NCI-H1417 treated with DMSO at 0.1 percent for 48 hours (cell line): ENCODE measurements at regions not wholly inside any gene's neighbourhood (a gene's known extent, or its start where the extent isn't known, plus 50 kb on each side); places are given as distances from the start of the nearest gene placed in this dataset.

Source experiments
- DNase-seq: peaks from one replicate; lab custom pipeline; 2025; lab: John Stamatoyannopoulos, UW

- DNase-seq: no peak
Observed at GRCh38 chr5:51449026-51449425, 65.8 kb downstream of the ISL1 start.

DNA sequence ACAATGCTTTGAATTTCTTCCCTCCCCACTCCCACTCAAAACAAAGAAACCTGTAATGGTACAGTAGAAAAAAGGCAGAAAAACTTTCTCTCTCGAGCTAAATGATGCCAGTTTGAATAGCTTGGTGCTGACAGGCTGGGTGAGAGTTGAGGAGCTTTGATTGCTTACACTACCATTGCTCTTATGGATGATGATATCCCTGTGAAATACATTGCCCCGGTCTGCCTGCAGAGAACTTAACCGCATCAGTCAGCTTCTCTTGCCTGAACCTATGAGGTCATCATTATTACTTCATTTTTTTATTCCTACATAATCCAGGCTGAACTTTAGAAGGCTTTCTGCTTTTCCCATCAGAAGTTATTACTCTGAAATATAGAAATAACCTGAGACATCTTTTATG lies 69.3 kb downstream of the ISL1 start:
- DNase-seq: no peak

DNA sequence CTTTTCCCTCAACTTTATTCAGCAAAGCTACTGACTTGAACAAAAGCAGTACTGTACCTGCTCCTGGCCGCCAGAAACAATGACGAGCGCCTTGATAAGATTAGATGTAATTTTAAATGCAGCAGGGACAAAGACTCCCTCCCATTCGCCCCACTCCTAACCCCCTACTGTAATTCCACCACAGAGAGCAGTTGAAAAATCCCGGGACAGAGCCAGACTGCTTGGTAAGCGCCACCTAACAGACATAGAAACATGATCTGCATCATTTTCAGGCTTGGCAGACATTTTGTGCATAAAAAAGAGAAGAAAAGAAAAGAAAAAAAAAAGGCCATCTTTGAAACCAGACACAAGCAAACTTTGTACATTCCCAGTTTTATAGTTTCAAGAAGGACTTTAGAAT lies 81.9 kb downstream of the ISL1 start:
- no peak for DNase-seq

DNA sequence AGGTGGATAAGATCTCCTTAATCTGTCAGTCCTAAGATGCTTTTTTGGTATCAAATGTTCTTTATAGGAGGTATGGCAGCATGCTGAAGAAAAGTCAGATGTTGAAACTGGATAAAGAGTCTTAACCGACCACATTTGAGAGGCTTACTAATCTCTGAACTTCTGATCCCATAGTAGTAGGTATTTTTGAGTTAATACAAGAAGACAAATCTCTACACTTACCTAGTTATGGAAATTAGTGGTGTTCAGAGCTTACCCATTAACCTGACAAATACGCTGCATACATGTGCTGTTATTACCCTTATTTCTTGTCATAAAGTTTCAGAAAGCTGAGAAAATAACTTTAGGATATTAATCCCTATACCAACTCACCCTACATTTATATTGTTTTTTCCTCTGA lies 83.0 kb downstream of the ISL1 start:
- no peak for DNase-seq

DNA sequence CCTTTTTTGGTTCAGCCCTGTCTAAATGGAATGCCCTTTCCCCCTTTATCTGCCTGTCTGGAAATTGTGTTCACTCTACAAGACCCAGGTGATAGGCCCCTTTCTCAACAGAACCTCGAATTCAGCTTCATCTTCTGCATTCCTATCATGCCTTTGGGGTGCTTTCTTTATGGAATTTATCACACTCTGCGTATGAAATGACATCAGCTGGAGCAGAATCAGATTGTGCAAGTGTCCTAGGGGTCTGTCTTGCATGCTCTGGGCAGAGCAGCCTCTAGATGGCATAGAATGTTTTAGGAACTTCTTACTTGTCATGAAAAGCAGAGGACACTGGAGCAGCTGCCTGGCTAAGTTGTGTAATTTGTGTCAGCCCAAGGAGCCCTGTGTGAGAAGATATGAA lies 84.9 kb downstream of the ISL1 start:
- DNase-seq: no peak

DNA sequence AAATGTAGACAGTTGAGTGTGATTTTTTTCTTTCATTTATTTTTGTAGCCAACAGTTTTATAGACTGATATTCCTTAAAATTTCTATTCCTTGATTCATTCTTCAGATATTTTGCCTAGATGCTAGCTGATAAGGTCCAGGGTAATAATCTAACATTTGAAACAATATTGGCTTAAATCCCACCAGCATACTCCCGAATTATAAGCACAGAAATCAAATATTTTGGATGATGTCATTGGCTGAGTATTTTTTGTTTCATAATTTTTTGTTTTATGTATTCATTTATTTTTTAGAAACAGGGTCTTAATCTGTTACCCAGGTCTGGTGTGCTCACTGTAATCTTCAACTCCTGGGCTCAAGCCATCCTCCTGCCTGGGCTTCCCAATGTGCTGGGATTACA lies 88.4 kb downstream of the ISL1 start:
- DNase-seq: no peak

DNA sequence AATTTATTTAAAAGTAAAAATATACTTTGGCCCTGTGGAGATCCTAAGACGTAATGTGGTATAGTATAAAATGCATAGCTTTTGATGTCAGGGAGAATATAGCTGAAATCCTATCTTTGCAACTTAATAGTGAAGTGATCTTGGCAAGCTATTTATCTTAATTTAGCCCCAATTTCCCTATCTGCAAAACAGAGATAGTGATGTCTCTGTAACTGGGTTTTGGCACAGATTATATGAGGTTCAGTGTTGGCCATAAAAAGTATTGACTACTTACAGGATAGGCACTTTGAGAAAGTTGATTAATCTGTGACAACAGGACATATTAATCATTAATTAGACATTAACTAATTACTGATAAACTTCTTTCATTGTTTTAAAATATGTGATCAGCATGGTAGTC lies 89.2 kb downstream of the ISL1 start:
- no peak for DNase-seq

DNA sequence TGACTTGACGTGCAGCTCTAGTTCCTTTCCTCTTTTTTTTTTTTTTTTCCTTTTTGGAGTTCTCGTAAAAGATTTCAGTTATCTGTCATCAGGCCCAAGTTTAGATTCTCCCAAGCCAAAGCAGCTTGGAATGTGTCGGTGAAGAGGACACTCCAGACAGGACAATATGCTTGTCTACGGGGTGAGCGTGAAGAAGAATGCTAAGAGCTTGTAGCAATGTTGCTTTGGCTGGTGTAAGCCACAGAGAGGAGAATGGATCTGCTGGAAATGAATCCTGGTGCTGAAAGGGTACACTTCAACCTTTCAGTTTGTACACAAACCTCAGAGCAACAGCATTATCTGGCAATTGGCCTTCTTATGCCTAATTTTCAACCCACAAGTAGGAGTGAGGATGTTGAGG lies 92.4 kb downstream of the ISL1 start:
- no peak for DNase-seq

DNA sequence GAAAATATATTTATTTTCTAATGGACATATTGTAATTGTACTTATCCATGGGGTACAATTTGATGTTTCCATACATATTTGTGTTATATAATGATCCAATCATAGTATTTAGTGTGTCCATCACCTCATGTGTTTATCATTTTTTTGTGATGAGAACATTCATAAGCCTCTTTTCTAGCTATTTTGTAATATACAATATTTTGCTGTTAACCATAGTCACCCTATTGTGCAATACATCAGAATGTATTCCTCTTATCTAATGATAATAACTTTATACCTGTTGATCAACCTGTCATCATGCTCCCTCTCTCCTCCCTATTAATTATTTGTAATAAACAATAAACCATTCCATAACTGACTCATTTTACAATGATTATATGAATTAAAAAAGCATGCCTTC lies 93.2 kb downstream of the ISL1 start:
- DNase-seq: no peak

GRCh38 chr5:51479840-51480239 lies 96.6 kb downstream of the ISL1 start:
- no peak for DNase-seq

GRCh38 chr5:51484326-51484725 lies 101.1 kb downstream of the ISL1 start:
- no peak for DNase-seq

GRCh38 chr5:51486158-51486557 lies 102.9 kb downstream of the ISL1 start:
- DNase-seq: no peak

DNA sequence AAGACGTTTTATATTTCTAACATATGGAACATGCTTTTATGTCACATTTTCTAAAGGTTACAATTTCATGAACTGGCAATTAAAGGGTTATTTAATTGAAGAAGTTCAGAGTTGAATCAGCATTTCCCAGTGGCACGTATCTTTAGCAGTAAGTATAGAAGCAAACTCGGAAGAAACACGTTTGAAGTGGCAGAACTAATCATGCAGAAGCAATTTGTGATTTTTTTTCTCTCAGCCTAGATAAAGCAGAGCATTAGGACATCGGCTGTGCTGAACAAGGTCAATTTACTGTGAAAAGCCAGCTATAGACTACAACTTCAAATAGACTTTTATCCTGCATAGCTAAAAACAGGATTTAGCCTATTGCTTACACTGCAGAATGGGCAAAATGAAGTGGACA lies 104.7 kb downstream of the ISL1 start:
- no peak for DNase-seq

- peak; percentile 7 for DNase-seq
Observed at GRCh38 chr5:51488803-51489642, 105.8 kb downstream of the ISL1 start.

DNA sequence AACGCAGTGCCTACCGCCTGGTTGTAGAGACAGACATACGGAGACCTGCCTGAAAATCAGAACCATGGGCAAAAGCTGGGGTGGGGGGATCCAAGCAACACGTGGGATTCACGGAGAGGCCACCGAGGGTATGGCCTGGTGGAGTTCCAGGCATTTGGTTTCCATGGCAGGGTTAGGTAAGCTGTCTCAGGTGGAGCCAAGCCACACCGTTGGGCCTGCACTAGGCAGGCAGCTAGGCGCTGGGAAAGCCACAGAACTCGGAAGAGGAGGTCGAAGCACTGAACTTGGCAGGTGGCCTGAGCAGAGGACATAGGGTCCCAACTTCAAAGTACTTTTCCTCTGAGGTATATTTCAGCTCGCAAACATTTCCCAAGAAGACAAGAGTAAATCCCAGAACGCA lies 111.6 kb downstream of the ISL1 start:
- no peak for DNase-seq

GRCh38 chr5:51495672-51496071 lies 112.4 kb downstream of the ISL1 start:
- no peak for DNase-seq

GRCh38 chr5:51517838-51518237 lies 134.6 kb downstream of the ISL1 start:
- no peak for DNase-seq

- no peak for DNase-seq
Observed at GRCh38 chr5:51518607-51519006, 135.4 kb downstream of the ISL1 start.

GRCh38 chr5:51521583-51521982 lies 138.3 kb downstream of the ISL1 start:
- DNase-seq: no peak

GRCh38 chr5:51539232-51539631 lies 156.0 kb downstream of the ISL1 start:
- DNase-seq: no peak

DNA sequence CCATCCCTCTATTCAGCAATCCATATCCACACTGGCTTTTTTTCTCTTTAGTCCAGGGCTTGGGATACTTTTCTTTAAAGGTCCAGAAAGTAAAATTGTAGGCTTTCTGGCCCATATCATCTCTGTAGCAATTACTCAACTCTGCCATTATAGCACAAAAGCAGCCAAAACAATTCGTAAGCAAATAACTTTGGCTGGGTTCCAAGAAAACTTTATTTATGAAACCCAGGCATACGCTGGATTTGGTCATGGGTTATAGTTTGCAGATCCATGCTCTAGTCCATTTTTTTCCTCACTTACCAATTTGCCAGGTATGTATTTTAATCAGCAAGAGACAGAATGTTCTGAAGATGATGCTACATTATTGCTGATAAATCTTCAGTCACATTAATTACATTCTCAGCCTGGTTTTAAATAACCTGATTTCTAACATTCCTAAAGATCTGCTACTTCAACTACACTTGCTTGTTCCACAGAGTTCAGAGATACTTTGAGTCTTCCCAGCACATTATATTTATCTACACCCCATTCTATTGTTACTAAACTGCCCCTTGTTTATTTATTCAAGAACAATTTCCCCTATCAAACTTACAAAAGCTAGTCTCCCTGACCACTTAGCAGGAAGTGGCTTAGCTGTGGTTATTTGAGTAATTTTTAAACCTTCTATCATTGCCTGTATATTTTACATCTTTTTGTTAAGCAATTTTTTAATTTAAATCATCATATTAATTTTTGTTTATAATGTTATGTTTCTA lies 161.0 kb downstream of the ISL1 start:
- no peak for DNase-seq

DNA sequence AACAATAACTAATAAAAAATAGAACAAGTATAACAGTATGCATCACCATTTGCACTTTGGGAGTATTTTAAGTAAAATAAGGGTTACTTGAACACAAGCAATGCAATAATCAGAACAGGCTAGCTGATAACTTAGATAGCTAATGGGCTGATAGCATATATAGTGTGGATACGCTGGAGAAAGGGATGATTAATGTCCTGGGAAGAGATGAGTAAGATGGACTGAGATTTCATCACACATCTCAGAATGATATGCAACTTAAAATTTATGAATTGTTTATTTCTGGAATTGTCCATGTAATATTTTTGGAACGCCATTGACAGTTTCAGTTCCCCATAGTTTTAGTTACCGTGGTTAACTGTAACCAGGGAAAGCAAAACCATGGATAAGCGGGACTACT lies 173.6 kb downstream of the ISL1 start:
- no peak for DNase-seq

DNA sequence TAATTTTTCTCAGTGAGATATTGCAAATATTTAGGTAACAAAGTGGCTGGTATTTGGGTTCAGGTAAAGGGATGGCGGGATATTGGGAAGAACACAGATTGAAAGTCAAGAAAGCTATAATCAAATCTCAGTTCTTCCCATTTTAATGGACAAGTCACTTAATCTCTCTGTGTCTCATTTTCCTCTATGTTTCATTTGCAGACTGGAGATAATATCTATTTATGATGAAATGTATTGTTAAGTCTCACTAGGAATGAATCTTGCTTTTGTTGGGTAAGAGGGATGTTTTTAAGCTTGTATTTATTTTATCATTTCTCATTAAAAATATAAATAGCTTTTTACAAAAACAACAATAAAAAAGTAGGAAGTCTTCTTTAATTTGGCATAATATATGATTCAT lies 175.4 kb downstream of the ISL1 start:
- DNase-seq: no peak

- DNase-seq: no peak
Observed at GRCh38 chr5:51559339-51559738, 176.1 kb downstream of the ISL1 start.
